Stimulated activated CD4-positive, alpha-beta T cell treated with anti-CD3 and anti-CD28 coated beads, Interleukin-1b, Interleukin-23, amount 100 ng/mL, for 1 hour (primary cell): ENCODE measurements at regions not wholly inside any gene's neighbourhood (a gene's known extent, or its start where the extent isn't known, plus 50 kb on each side); places are given as distances from the start of the nearest gene placed in this dataset.

Source experiments
- DNase-seq, 2 donors: peaks; one replicate each; pipeline ENCODE4 v3.0.0-alpha.2; 2020; ENCODE audit warnings: low read depth in 2 of 2

GRCh38 chr21:39024538-39024937 lies 158.7 kb downstream of the PSMG1 start:
- DNase-seq: no peak

- no peak for DNase-seq
Observed at GRCh38 chr21:39022863-39023693, 160.2 kb downstream of the PSMG1 start.

DNA sequence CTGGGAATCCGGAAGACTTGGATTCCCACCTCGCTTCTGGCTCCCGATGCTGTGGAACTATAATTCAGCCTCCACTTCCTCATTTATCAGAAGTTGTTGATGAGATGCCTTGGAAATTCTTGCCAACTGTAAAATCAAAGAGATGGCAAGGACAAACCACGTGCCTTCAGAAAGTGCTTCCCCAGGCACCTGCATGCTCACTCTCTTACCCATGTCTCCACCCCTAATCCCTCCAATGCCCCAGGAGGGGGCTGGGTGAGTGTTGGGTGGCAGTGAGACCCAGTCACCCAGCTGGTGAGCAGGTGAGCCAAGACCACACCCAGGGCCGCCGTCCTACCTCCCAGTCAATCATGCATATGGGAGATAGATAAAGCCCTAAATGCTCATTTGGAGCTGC lies 160.8 kb downstream of the PSMG1 start:
- no peak for DNase-seq

DNA sequence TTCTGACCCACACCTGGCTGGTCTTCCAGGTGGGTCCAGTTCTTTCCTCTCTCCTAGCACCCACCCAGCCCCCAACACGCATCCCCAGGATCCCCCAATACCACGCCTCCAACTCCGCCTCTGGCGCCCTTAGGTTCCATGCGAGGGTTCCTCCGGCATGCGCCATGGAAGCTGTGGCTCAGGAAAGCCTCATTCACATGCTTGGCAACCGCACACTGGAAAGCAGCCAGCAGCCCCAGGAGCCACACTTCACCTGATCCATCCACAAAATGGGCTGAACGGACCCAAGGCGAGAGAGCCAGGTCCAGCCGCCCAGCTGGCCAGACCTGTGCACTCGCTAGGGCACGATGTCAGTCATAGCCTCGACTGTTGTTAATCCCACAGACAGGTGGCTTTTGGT lies 161.2 kb downstream of the PSMG1 start:
- DNase-seq: no peak

- DNase-seq: no peak
Observed at GRCh38 chr21:39021478-39021832, 161.8 kb downstream of the PSMG1 start.

DNA sequence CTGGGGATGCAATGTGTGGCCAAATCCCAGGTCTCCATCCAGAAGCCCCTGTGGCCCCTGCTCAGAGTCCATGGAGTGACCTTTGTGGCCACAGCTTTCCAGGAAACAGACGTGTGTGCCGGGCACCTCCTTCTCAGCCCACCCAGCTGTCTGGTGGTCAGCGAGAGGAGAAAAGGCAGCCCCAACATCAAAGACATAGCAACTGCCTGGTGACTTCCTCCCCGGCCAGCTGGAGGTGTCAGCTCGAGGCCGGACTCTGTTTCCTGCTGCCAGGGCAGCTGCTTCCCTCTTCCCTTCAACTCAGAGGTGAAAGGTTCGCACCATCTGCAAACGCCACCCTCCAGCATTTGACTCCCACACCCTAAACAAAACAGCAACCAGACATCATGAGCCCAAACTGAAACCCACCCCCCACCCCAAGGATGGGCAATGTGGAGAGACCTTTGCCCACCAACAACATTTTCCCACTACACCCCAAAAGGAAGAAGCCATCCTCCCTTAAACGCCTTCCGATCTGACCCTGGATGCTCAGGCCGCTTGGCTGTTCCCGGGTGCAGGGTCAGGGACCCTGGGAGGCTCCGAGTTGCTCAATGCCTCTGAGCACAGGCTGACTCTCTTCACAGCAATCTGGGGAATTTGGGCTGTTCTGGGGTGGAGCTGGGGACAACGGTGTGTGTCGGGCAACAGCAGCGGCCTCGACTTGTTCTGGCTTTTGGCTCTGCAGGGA lies 162.3 kb downstream of the PSMG1 start:
- no peak for DNase-seq

GRCh38 chr21:39018730-39019129 lies 164.5 kb downstream of the PSMG1 start:
- no peak for DNase-seq

- no peak for DNase-seq
Observed at GRCh38 chr21:39016740-39017315, 166.4 kb downstream of the PSMG1 start.

DNA sequence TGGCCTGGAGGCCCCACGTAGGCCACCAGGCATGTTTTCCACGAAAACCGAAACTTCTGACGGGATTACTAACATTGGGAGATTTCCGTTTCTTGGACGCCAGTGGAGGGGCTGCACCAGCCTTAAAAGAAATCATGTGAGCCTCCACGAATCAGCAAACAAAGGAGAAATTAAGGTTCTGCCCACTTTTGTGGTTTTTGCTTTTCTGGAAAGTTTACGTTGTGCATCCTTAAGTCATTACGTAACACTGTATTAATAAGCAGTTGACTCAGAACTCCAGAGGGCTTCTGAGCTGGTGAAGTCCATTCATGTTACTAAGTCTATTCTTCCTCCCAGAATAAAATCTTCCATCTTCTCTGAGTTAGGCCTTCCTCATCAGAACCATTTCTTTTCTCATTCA lies 168.5 kb downstream of the PSMG1 start:
- DNase-seq: no peak

- DNase-seq: no peak
Observed at GRCh38 chr21:39012326-39013230, 170.7 kb downstream of the PSMG1 start.

DNA sequence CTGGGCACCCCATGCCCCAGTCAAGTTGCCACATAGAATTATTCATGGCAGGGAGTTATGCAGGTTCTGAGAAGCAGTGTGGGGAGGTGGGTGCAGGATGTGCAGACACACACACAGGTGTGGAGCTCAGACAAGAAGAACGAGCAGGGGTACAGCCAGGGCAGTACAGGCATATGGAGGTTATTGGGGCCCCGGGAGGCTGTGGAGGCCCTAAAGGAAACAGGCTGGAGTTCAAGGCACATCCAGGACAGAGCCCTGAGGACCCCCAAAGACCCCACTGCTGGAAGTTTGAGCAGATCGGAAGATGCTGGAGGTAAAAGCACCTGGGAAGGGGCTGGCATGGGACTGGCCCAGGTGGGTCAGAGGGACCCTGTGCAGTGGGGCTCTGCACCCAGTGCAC lies 171.3 kb downstream of the PSMG1 start:
- no peak for DNase-seq

GRCh38 chr21:39010629-39011404 lies 172.4 kb downstream of the PSMG1 start:
- no peak for DNase-seq

- DNase-seq: no peak
Observed at GRCh38 chr21:39009587-39010225, 173.5 kb downstream of the PSMG1 start.

GRCh38 chr21:39007985-39008384 lies 175.3 kb downstream of the PSMG1 start:
- DNase-seq: no peak

- no peak for DNase-seq
Observed at GRCh38 chr21:39007532-39007931, 175.7 kb downstream of the PSMG1 start.

- no peak for DNase-seq
Observed at GRCh38 chr21:39006571-39007311, 176.5 kb downstream of the PSMG1 start.

GRCh38 chr21:39005502-39005787 lies 177.8 kb downstream of the PSMG1 start:
- DNase-seq: no peak

DNA sequence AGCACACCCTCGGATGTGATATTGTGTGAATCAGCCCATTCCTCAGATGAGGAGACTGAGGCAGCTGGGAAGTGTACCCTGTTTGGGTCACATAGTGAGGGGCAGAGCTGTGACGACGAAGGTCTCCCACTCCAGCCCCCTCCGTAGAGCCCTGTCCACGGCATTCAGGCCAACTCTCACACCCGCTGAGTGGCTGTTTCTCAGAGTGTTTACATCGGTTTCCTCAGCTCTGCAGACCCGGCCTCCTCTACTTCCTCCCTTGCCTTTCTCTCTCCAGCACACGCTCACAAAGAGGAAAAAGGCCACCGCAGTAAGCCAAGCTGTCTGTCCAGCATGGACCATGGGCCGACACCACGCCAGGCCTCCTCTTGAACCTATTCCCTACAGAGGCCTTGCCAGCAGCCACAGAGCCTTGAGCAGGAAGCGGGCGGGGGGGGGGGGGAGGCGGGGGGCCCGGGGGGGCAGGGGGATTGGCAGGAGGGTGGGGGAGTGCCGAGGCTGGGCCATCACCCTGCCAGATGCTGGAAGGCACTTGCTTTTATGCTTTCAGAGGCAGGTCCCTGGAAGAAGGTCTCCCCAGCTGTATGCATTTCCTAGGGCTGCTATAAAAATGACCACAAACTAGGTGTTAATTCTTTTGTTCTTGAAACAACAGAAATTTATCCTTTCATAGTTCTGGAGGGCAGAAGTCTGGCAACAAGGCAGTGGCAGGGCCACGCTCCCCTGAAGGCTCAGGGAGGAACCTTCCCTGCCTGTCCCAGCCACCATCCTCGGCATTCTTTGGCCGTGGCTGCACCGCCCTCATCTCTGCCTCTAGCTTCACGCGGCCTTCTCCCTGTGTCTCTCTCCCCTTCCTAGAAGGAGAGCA lies 178.4 kb downstream of the PSMG1 start:
- no peak for DNase-seq

- no peak for DNase-seq
Observed at GRCh38 chr21:39003982-39004633, 179.1 kb downstream of the PSMG1 start.
